ENCODE measurements at regions not wholly inside any gene's neighbourhood (a gene's known extent, or its start where the extent isn't known, plus 50 kb on each side); places are given as distances from the start of the nearest gene placed in this dataset.

- DNase-seq = no peak
These were observed 542.7 kb upstream of the ADAMTS9 start for GRCh38 chr3:65230261-65231139.

GRCh38 chr3:65226287-65226686 is 538.5 kb upstream of the ADAMTS9 start:
- no peak for DNase-seq

- DNase-seq = no peak
These were observed 522.4 kb upstream of the ADAMTS9 start for GRCh38 chr3:65210026-65210814.

- no peak for DNase-seq
These were observed 514.6 kb upstream of the ADAMTS9 start for GRCh38 chr3:65202395-65202794.

GRCh38 chr3:65201926-65202325 is 514.1 kb upstream of the ADAMTS9 start:
- DNase-seq = no peak

- DNase-seq = no peak
These were observed 512.6 kb upstream of the ADAMTS9 start for GRCh38 chr3:65200310-65200970.

GRCh38 chr3:65196663-65197062 is 508.9 kb upstream of the ADAMTS9 start:
- DNase-seq = no peak

GRCh38 chr3:65195211-65196006 is 507.6 kb upstream of the ADAMTS9 start:
- DNase-seq = no peak

- DNase-seq = no peak
These were observed 506.9 kb upstream of the ADAMTS9 start for GRCh38 chr3:65194744-65195143.

- no peak for DNase-seq
These were observed 506.4 kb upstream of the ADAMTS9 start for GRCh38 chr3:65194047-65194714.

GRCh38 chr3:65193531-65193930 is 505.7 kb upstream of the ADAMTS9 start:
- DNase-seq = no peak

GRCh38 chr3:65190111-65190510 is 502.3 kb upstream of the ADAMTS9 start:
- DNase-seq = no peak

GRCh38 chr3:65186268-65186667 is 498.5 kb upstream of the ADAMTS9 start:
- DNase-seq = no peak

GRCh38 chr3:65182682-65183081 is 494.9 kb upstream of the ADAMTS9 start:
- no peak for DNase-seq

- no peak for DNase-seq
These were observed 494.3 kb upstream of the ADAMTS9 start for GRCh38 chr3:65182085-65182484.

GRCh38 chr3:65181391-65181871 is 493.6 kb upstream of the ADAMTS9 start:
- no peak for DNase-seq

- no peak for DNase-seq
These were observed 490.9 kb upstream of the ADAMTS9 start for GRCh38 chr3:65178703-65179102.

- no peak for DNase-seq
These were observed 490.2 kb upstream of the ADAMTS9 start for GRCh38 chr3:65177960-65178376.

GRCh38 chr3:65174713-65175112 is 486.9 kb upstream of the ADAMTS9 start:
- DNase-seq = no peak

- DNase-seq = no peak
These were observed 486.0 kb upstream of the ADAMTS9 start for GRCh38 chr3:65173841-65174240.

GRCh38 chr3:65172209-65172608 is 484.4 kb upstream of the ADAMTS9 start:
- DNase-seq = no peak
